ENCODE measurements at regions not wholly inside any gene's neighbourhood (a gene's known extent, or its start where the extent isn't known, plus 50 kb on each side); places are given as distances from the start of the nearest gene placed in this dataset.

DNA sequence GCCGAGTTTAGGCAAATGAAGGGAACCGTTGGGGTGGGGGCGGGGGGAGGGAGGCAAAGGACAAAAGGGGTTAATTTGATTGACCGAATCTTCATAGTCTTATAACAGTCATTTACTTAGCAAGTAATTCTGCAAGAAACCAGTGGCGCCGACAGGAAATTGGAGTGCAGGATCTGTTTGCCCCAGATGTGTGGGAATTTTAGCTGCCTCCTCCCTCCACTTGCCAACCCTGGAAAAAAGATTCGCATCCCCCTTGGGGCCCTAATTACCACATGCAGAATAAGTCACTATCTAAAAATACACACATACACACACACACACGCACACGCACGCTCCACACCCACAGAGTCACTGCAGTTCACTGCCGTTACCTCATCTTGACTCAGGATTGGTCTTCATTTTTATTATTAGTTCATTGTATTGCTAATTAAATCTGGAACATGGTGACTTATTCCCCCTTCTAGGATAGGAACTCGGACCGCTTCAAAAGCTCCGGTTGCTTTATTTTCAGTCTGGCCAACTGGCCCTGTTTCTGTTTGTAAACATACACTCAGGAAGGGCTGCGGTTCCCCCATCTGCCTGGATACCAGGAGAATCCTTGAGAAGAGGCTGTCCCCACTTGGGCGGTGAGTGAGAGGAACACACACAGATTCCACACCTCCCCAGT lies 241.6 kb upstream of the SALL1 start:
- DNase-seq (ENCODE audit: low read depth) = peak; percentile 79

DNA sequence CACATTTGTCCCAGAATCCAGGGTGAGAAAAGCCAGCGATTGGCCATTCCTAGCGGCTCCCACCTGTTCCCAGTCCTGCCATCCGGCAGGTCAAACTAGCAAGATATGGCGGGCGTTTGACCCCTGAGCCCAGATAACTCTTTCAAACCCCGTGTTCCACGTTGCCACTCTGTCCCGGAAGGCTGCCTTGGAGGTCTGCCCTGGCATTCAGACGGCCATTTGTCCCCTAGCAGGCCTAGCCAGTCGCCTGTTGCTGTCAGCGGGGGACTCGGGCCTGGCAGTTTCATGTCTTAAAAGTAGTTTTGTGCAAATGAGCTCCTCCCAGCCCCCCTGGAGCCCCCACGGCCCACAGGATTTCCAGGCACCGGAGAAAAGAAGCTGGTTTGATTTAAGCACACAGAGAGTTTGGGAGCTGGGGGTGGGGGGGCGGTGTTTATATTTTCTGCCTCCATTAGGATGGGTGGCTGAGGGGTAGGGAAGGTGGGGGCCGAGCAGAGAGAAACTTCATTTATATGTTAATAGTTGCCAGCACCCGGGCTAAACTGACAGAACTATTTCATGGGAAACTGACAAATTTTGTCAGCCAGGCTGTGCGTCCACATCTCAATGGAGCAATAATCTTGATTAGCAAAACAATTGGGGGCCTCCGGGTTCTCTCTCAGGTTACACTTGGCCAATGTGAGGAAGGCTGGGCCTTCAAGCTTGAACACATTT lies 240.9 kb upstream of the SALL1 start:
- no peak for DNase-seq (ENCODE audit: low read depth)

- DNase-seq (ENCODE audit: low read depth) = no peak
These were observed 239.8 kb upstream of the SALL1 start for GRCh38 chr16:51390877-51391276.

- DNase-seq (ENCODE audit: low read depth) = no peak
These were observed 238.8 kb upstream of the SALL1 start for GRCh38 chr16:51389881-51390280.

GRCh38 chr16:51388516-51388951 lies 237.5 kb upstream of the SALL1 start:
- DNase-seq (ENCODE audit: low read depth) = peak; percentile 78

GRCh38 chr16:51383909-51384308 lies 232.8 kb upstream of the SALL1 start:
- no peak for DNase-seq (ENCODE audit: low read depth)

- DNase-seq (ENCODE audit: low read depth) = no peak
These were observed 231.9 kb upstream of the SALL1 start for GRCh38 chr16:51382940-51383339.

DNA sequence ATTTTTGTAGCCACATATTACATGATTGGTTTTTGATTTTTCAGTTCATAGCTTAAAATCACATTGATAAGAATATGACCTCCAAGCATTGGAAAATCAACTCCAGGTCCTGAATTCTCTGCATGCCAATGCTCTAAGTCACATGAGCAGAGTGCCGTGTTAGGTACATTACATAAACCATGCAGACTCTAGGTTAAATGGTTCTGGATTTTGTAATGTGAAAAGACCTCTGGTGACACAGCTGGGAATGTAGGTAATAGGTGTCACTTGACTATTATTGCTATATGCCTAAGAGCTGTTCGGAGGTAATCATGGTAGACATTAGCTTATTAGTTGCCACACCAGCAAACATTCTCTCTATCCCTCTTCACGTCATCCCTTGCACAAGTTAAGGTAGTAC lies 231.1 kb upstream of the SALL1 start:
- DNase-seq (ENCODE audit: low read depth) = peak; percentile 25

DNA sequence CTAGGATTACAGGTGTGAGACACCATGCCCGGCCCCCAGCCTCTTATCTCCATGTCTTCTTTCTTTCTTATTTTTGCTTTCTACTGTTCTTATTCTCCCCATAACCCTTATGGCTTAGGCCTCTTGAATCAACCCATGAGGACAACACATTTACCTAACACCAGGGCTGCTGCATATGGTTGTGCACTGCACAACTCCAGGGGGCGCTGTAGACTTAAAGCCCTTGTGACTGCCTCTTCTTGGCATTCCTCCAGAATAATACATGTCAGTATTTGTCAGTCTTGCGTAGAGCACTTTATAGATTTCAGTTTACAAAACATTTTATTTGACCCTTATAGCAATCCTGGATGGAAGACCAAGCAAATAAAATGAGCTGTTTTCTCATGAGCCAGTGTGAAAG lies 225.0 kb upstream of the SALL1 start:
- DNase-seq (ENCODE audit: low read depth) = no peak

GRCh38 chr16:51374790-51375189 lies 223.7 kb upstream of the SALL1 start:
- no peak for DNase-seq (ENCODE audit: low read depth)

- peak; percentile 93 for DNase-seq (ENCODE audit: low read depth)
These were observed 223.3 kb upstream of the SALL1 start for GRCh38 chr16:51374346-51374745.

DNA sequence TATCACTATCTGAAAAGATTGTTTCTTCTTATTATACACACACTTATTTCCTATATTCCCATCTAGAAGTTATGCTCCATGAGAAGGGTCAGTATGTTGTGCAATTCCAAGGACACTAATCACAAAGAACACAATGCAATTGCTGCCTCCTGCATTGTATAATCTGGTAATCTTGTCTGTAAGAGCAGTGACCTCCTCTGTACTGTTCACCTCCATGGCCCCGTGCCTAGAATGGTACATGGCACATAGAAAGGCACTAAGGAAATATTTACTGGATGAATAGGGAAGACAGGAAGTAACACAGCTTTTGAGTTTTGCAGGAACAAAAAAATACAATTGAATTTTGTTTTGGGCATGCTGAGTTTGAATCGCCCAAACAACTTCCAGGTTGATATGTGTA lies 214.6 kb upstream of the SALL1 start:
- no peak for DNase-seq (ENCODE audit: low read depth)

DNA sequence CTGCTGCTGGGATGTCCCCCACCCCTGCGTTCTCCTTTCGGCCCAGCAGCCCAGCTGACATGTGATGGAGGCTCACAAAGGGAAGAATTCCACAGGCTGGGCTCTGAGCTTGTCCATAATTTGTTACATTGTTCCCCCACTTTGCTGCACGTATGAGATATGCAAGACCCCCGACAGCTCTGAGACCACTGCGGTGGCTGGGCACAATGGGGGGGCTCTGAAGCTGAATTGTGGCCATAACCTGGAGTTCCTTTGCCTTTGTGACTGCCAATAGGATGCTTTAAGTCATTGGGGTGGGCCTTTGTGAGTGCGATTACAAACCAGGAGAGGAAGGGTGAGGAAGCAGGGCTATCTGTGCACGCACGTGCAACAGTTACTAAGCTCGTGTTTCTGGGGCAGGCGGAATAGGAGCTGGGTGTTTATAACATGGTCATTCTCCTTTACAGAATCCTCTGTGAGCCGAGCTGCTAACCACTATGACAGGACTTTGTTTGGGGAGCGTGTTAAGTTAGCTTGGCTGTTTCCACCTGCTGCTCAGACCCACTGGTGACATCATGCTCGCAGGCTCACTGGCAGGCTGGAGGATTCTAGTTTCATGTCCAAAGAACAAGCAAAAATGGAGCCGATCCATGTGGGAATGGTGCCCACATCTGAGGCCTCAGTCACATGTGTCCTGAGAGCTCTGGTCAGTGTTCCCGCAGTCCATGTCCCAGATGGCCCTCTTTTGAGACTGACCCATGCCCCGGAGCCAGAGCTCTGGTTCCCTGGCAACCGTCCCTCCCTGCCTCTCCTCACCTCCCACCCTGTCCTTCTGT lies 208.3 kb upstream of the SALL1 start:
- DNase-seq (ENCODE audit: low read depth) = no peak

DNA sequence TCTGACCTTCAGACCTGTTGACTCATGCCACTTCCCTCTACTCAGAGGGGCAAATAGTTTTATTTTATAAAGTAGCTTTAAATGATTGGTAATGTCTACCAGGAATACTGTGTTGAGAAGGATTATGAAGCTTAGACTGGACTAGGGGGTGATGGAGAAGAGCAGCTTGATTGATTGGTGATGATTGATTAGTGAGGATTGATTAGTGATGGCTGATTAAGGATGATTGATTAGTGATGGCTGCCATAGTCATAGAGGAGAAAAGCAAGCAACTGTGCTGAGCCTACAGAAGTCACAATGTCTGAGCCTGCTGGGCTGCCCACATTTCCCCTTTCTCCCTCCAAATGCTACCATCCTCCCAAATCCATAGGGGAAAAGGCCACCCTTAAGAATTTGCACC lies 206.8 kb upstream of the SALL1 start:
- DNase-seq (ENCODE audit: low read depth) = no peak

- no peak for DNase-seq (ENCODE audit: low read depth)
These were observed 204.8 kb upstream of the SALL1 start for GRCh38 chr16:51355875-51356274.

DNA sequence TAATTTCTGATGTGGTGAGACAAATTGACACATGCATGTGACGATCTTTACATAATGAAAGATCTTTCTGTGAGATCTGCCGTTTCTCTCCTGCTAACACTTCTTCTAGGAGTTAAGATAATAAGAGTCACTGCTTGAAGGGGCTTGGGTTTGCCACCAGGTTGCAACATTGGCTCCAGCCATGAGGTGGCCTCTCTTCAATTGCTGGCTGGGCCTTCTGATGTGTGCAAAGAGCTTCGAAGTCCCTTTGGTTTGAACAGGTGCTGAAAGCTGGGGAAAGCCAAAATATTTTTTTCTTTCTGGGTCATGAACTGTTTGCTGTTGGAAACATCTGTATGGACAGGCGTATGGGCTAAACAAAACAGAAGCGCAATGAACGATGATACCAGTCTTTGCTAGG lies 204.1 kb upstream of the SALL1 start:
- no peak for DNase-seq (ENCODE audit: low read depth)

GRCh38 chr16:51353055-51353454 lies 202.0 kb upstream of the SALL1 start:
- DNase-seq (ENCODE audit: low read depth) = no peak

GRCh38 chr16:51349626-51350025 lies 198.6 kb upstream of the SALL1 start:
- DNase-seq (ENCODE audit: low read depth) = no peak

GRCh38 chr16:51343411-51343810 lies 192.3 kb upstream of the SALL1 start:
- peak; percentile 23 for DNase-seq (ENCODE audit: low read depth)

GRCh38 chr16:51341204-51341603 lies 190.1 kb upstream of the SALL1 start:
- DNase-seq (ENCODE audit: low read depth) = no peak

DNA sequence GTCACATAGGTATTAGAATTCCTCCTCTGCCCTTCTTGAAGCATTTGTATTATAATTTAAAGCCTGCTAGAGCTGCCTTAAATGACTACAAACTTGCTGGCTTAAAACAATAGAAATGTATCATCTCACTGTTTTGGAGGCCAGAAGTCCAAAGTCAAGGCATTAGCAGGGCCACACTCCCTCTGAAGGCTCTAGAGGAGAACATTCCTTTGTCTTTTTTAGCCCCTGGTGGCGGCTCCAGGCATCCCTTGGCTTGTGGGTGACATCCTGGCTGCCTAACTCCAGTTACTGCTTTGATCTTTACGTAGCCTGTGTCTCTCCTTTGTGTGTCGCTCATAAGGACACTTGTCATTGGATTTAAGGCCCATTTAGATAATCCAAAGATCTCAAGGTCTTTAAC lies 186.6 kb upstream of the SALL1 start:
- DNase-seq (ENCODE audit: low read depth) = peak; percentile 13

DNA sequence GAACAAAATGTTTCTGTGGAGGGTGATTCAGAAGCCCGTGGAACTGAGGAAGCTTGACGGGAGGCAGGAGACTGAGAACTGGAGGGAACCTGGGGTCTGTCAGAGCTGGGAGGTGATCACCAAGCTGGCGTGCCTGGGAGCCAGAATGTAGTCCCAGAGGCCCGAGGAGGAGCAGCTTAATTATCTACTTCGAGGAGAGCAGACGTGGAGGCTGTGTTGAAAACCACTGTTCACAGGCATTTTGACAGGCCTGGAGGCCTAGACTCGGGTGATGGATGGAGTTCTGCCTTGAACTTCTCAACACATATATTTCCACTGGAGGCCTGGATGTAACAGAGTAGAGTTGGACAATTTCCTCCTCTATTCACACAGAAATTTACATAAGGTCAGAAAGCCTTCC lies 177.7 kb upstream of the SALL1 start:
- DNase-seq (ENCODE audit: low read depth) = no peak

DNA sequence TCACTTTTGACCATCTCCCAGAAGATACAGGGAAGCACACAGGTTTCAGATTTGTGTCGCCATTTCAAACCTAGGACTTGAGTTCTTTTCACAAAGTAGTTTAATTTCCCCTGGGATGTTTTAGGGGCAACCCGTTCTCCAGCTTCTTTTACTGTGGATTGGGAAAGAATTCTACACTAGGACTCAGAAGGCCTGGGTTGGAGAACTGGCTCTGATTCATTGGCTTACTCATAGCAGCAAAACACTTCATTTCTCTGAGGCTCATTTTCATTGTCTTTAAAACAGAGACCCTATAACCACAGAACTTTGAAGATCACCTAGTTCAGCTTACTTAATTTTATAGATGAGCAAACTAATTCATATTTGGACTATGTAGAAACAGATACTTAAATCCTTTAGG lies 175.9 kb upstream of the SALL1 start:
- peak; percentile 72 for DNase-seq (ENCODE audit: low read depth)

Measured in M059J (cell line).